ENCODE measurements at regions not wholly inside any gene's neighbourhood (a gene's known extent, or its start where the extent isn't known, plus 50 kb on each side); places are given as distances from the start of the nearest gene placed in this dataset.

DNA sequence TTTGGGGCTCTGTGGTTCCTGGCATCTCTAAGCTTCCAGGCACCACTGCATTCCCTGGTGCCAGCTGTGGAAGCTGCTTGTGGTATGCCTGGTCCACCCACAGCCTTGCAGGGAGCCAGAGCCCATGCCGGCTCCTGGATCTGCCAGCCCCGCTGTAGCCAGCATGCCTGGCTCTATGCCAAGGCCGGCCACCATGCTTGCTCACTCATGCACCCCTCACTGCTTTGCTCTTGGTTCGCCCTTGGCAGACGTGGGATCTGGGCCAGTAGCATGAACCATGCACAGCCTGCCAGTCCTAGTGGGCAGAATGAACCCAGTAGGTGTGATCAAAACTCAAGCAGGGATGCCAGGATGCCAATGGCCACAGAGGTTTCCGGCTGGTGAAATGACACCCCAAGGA, 634.2 kb upstream of the TMEFF2 start:
- no TSS peak for BruUV-seq (replicated peaks)
- intact Hi-C loops (cut with micrococcal nuclease; ENCODE audit: unreplicated experiment) (no loop called here), in situ Hi-C loops (cut with HindIII; ENCODE audit: extremely low pct_ligation_motif_present, low pct_unique_long_range_greater_than_20kb) (no loop called here)
- Histone ChIP-seq H3K4me1 (ENCODE audit: insufficient read depth, low read length) (no peaks in the 10 kb centered on the region), H3K36me3 (replicated peaks in 1 of 2; ENCODE audit: control insufficient read depth in 1 of 2, insufficient read depth in 2 of 2, low read length in 2 of 2) (no peaks in the 10 kb centered on the region), H3K9ac (ENCODE audit: insufficient read depth, low read depth, low read length) (no peak overlapping the region), H4K20me1 (ENCODE audit: insufficient read depth, low read length) (no peaks in the 10 kb centered on the region), H3K9me3 (ENCODE audit: low read length) (no peaks in the 10 kb centered on the region), H2AFZ (ENCODE audit: low read length) (no peak overlapping the region), H3K4me3 (replicated peaks in 1 of 3; ENCODE audit: insufficient read depth in 1 of 3, low read depth in 2 of 3, low read length in 3 of 3) (no peak overlapping the region), H3K27ac (ENCODE audit: extremely low read length, insufficient read depth, low read length) (no peak overlapping the region), H3K79me2 (ENCODE audit: insufficient read depth, low read length) (no peaks in the 10 kb centered on the region), H3K4me2 (ENCODE audit: low read depth, low read length) (no peak overlapping the region), H3K27me3 (ENCODE audit: control insufficient read depth in 1 of 2, insufficient read depth in 2 of 2, low read length in 2 of 2) (no peaks in the 10 kb centered on the region)
- POLR2A ChIA-PET: no interaction called here
- TF ChIP-seq ZNF253 (CRISPR knock-in tag; IDR thresholded peaks at IDR 0.05; ENCODE audit: borderline replicate concordance) (no peak), ZNF781 (CRISPR knock-in tag; IDR thresholded peaks at IDR 0.05; ENCODE audit: borderline replicate concordance, not compliant biosample characterization) (no peak), HDAC1 (CRISPR knock-in tag; IDR thresholded peaks at IDR 0.05) (no peak), REPIN1 (CRISPR knock-in tag; IDR thresholded peaks at IDR 0.05; ENCODE audit: borderline replicate concordance, low read depth) (no peak), HDAC6 (IDR thresholded peaks at IDR 0.05; ENCODE audit: low read depth, low read length) (no peak), ZBTB42 (CRISPR knock-in tag; IDR thresholded peaks at IDR 0.05) (no peak), ZSCAN30 (CRISPR knock-in tag; IDR thresholded peaks at IDR 0.05) (no peak)
- TF ChIP-seq, protein P1, sequence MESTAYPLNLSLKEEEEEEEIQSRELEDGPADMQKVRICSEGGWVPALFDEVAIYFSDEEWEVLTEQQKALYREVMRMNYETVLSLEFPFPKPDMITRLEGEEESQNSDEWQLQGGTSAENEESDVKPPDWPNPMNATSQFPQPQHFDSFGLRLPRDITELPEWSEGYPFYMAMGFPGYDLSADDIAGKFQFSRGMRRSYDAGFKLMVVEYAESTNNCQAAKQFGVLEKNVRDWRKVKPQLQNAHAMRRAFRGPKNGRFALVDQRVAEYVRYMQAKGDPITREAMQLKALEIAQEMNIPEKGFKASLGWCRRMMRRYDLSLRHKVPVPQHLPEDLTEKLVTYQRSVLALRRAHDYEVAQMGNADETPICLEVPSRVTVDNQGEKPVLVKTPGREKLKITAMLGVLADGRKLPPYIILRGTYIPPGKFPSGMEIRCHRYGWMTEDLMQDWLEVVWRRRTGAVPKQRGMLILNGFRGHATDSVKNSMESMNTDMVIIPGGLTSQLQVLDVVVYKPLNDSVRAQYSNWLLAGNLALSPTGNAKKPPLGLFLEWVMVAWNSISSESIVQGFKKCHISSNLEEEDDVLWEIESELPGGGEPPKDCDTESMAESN (CRISPR knock-in tag; conservative IDR thresholded peaks at IDR 0.05): no peak
- TF ChIP-seq, protein P2, sequence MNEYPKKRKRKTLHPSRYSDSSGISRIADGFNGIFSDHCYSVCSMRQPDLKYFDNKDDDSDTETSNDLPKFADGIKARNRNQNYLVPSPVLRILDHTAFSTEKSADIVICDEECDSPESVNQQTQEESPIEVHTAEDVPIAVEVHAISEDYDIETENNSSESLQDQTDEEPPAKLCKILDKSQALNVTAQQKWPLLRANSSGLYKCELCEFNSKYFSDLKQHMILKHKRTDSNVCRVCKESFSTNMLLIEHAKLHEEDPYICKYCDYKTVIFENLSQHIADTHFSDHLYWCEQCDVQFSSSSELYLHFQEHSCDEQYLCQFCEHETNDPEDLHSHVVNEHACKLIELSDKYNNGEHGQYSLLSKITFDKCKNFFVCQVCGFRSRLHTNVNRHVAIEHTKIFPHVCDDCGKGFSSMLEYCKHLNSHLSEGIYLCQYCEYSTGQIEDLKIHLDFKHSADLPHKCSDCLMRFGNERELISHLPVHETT (CRISPR knock-in tag; conservative IDR thresholded peaks at IDR 0.05): no peak
- TF ChIP-seq, protein P3, sequence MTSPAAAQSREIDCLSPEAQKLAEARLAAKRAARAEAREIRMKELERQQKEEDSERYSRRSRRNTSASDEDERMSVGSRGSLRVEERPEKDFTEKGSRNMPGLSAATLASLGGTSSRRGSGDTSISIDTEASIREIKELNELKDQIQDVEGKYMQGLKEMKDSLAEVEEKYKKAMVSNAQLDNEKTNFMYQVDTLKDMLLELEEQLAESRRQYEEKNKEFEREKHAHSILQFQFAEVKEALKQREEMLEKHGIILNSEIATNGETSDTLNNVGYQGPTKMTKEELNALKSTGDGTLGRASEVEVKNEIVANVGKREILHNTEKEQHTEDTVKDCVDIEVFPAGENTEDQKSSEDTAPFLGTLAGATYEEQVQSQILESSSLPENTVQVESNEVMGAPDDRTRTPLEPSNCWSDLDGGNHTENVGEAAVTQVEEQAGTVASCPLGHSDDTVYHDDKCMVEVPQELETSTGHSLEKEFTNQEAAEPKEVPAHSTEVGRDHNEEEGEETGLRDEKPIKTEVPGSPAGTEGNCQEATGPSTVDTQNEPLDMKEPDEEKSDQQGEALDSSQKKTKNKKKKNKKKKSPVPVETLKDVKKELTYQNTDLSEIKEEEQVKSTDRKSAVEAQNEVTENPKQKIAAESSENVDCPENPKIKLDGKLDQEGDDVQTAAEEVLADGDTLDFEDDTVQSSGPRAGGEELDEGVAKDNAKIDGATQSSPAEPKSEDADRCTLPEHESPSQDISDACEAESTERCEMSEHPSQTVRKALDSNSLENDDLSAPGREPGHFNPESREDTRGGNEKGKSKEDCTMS (CRISPR knock-in tag; conservative IDR thresholded peaks at IDR 0.05): no peak
- TF ChIP-seq, protein P4, sequence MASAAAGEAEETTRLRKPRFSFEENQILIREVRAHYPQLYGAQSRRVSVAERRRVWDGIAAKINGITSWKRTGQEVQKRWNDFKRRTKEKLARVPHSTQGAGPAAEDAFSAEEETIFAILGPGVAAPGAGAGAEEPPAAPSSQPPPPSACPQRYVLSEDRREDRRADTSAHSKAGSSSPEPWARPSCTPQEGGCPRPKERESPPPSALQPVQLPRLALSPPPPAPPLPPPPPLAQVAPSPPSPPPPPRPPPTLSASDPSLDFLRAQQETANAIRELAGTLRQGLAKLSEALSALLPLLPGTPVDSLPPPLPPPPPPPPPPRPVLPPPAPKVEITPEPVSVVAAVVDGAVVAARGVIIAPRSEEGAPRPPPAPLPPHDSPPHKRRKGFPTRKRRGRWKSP (CRISPR knock-in tag; IDR thresholded peaks at IDR 0.05): no peak
- no peak for FAIRE-seq
- ATAC-seq: no peak
- 17% methylated on average over 2 of the region's 6 CpGs for WGBS (ENCODE audit: low lambda C conversion rate)
- no peak for DNase-seq (ENCODE audit: low spot score)
- CTCF ChIA-PET (ENCODE audit: low intra/inter-chr PET ratio, low total read pairs): no interaction called here
